PC-9 (cell line): ENCODE measurements at regions not wholly inside any gene's neighbourhood (a gene's known extent, or its start where the extent isn't known, plus 50 kb on each side); places are given as distances from the start of the nearest gene placed in this dataset.

Experiments
- BruUV-seq: library from RNA; stranded (reverse); fragments of 400-500 nt; replicated peaks from 2 replicates; lab custom pipeline; 2021; lab: Mats Ljungman, UMichigan
- CTCF ChIA-PET: fragments of 300-600 bp; sonication (Branson Sonifier 250); formaldehyde crosslinking; loops from one replicate; lab custom pipeline; 2022; ENCODE audit warnings: antibody characterized with exemption; lab: Charles Lee
- POLR2A ChIA-PET: fragments of 300-600 bp; sonication (Branson Sonifier 250); formaldehyde crosslinking; loops from one replicate; lab custom pipeline; 2022; ENCODE audit warnings: antibody characterized with exemption; ENCODE audit not compliant: unreplicated experiment; lab: Charles Lee
- DNase-seq, 2 experiments: peaks; one replicate each; pipeline versions ENCODE4 v3.0.0 to v3.0.0-alpha.2; 2015 to 2022; ENCODE audit warnings: mixed read lengths in 1 of 2
- H2AFZ ChIP-seq: fragments of 200-600 bp; sonication (generic); 2 replicates; pipeline ENCODE4 v1.8.1; 2017; ENCODE audit warnings: antibody characterized with exemption
- H3F3A ChIP-seq: fragments of 200-600 bp; sonication (generic); 2 replicates; pipeline ENCODE4 v1.8.1; 2017; ENCODE audit warnings: antibody characterized with exemption, mild to moderate bottlenecking, low read depth; ENCODE audit not compliant: insufficient read depth
- H3K27ac ChIP-seq: fragments of 200-600 bp; sonication (generic); 2 replicates; pipeline ENCODE4 v1.6.1; 2016; ENCODE audit warnings: mixed run types
- H3K27me3 ChIP-seq: fragments of 200-600 bp; sonication (generic); 2 replicates; pipeline ENCODE4 v1.6.1; 2016; ENCODE audit warnings: low read depth, mixed run types; ENCODE audit not compliant: insufficient read depth
- H3K36me3 ChIP-seq: fragments of 200-600 bp; sonication (generic); 2 replicates; pipeline ENCODE4 v1.6.1; 2016; ENCODE audit warnings: low read depth, mixed run types
- H3K4me1 ChIP-seq: fragments of 200-600 bp; sonication (generic); replicated peaks from 2 replicates; pipeline ENCODE4 v1.6.1; 2016; ENCODE audit warnings: mixed run types; ENCODE audit not compliant: insufficient read depth
- H3K4me2 ChIP-seq: fragments of 200-600 bp; sonication (generic); 2 replicates; pipeline ENCODE4 v1.6.1; 2017; ENCODE audit warnings: mixed run types
- H3K4me3 ChIP-seq: fragments of 200-600 bp; sonication (generic); 2 replicates; pipeline ENCODE4 v1.6.1; 2016; ENCODE audit warnings: mixed run types
- H3K79me2 ChIP-seq: fragments of 200-600 bp; sonication (generic); 2 replicates; pipeline ENCODE4 v1.6.1; 2017; ENCODE audit warnings: low read depth, mixed run types
- H3K9me2 ChIP-seq: fragments of 200-600 bp; sonication (generic); 2 replicates; pipeline ENCODE4 v1.8.1; 2017; ENCODE audit warnings: mild to moderate bottlenecking; ENCODE audit not compliant: insufficient read depth
- H3K9me3 ChIP-seq: fragments of 200-600 bp; sonication (generic); 2 replicates; pipeline ENCODE4 v1.8.1; 2016; ENCODE audit warnings: low read depth; ENCODE audit not compliant: insufficient read depth
- H4K20me1 ChIP-seq: fragments of 200-600 bp; sonication (generic); 2 replicates; pipeline ENCODE4 v1.8.1; 2017; ENCODE audit not compliant: insufficient read depth
- CTCF ChIP-seq: fragments of 200-600 bp; sonication (generic); conservative IDR thresholded peaks from 2 replicates; pipeline ENCODE4 v1.6.1; 2017; ENCODE audit warnings: mixed run types, antibody characterized with exemption, mild to moderate bottlenecking, moderate library complexity
- EZH2 ChIP-seq: fragments of 200-600 bp; sonication (generic); IDR thresholded peaks from 2 replicates; pipeline ENCODE4 v1.8.0; 2017; ENCODE audit warnings: antibody characterized with exemption, low read depth
- intact Hi-C: fragments of 100-400 bp; cut with micrococcal nuclease; formaldehyde crosslinking; loops from one replicate; pipeline ENCODE4 v1.10.0; 2022; ENCODE audit not compliant: unreplicated experiment

DNA sequence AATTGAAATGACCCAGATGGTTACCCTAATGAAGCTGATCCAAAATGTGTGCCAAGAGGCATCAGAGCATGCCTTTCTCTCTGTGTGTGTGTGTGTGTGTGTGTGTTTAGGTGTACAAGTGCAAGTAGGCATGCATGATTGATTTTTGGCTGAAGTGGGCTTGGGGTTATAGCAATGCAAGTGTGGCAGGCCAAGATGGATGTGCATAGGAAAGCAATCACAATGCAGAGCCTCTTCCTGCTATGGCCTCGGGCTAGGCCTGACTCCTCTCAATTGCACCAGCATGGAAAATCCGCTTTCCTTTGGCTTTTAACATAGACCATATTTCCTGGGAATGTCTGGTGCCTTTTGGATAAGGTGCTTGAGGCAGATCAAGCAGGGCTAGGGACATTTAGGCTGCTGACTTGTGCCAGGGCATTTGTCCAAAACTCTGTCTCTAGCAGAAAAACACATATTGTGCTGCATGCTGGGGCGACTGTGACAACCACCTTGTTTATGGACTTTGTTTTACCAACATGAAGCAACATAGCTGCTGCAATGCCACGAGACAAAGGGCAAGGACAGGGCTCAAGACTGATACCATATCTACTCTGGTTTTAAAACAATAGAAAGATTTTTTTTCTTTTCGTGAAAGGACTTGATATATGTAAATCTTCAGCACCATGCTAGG lies 395.7 kb downstream of the RAPGEF2 start:
- H3F3A ChIP-seq, result no peaks in the 10 kb centered on the region
- no peak overlapping the region for H3K27ac ChIP-seq
- no peaks in the 10 kb centered on the region for H4K20me1 ChIP-seq
- H3K36me3 ChIP-seq, result no peaks in the 10 kb centered on the region
- H3K27me3 ChIP-seq, result no peaks in the 10 kb centered on the region
- H3K79me2 ChIP-seq, result no peaks in the 10 kb centered on the region
- H3K4me2 ChIP-seq, result no peak overlapping the region
- no peak overlapping the region for H3K4me3 ChIP-seq
- H3K4me1 ChIP-seq, result peaks cover 10% of the 10 kb centered on the region; the same call in 1 of the 2 replicates
- BruUV-seq, result no TSS peak
- no peaks in the 10 kb centered on the region for H3K9me3 ChIP-seq
- intact Hi-C loops, result no loop called here
- no peaks in the 10 kb centered on the region for H3K9me2 ChIP-seq
- no peak for DNase-seq
- TF ChIP-seq CTCF (no peak), EZH2 (no peak)
- ChIA-PET POLR2A (interaction anchor here (0.7 kb wide), 1 partner anchor 11 kb away, joined by 3 read pairs; no protein-coding TSS in a partner anchor), CTCF (no interaction called here)
- no peak overlapping the region for H2AFZ ChIP-seq

DNA sequence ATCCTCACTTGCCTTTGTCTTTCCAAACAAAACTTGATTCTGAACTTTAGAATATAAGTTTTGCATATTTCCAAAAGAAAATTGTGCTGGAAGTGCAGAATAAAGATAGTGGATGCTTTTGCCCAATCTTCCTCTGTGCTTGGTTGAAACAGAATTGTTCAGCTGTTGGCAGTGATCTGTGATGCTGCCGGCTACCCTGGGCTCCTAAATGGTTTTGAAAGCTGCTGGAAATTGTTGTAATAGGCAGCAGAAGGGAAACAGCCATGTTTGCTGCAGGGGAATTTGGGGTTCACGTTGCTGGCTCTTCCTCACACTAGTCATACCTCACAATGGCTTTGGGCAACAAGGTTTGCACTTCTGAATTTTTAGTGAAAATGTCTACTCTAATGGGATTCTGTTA lies 398.0 kb downstream of the RAPGEF2 start:
- Histone ChIP-seq H3F3A (no peaks in the 10 kb centered on the region), H3K4me3 (no peak overlapping the region), H3K9me2 (no peaks in the 10 kb centered on the region), H4K20me1 (no peaks in the 10 kb centered on the region), H3K79me2 (no peaks in the 10 kb centered on the region), H3K27ac (no peak overlapping the region), H3K4me1 (peaks cover 11% of the 10 kb centered on the region; the same call in 1 of the 2 replicates), H3K27me3 (no peaks in the 10 kb centered on the region), H3K36me3 (no peaks in the 10 kb centered on the region), H2AFZ (no peak overlapping the region), H3K4me2 (no peak overlapping the region), H3K9me3 (no peaks in the 10 kb centered on the region)
- CTCF ChIA-PET, result no interaction called here
- POLR2A ChIA-PET, result no interaction called here
- intact Hi-C loops, result no loop called here
- no TSS peak for BruUV-seq
- TF ChIP-seq CTCF (no peak), EZH2 (no peak)
- no peak for DNase-seq

DNA sequence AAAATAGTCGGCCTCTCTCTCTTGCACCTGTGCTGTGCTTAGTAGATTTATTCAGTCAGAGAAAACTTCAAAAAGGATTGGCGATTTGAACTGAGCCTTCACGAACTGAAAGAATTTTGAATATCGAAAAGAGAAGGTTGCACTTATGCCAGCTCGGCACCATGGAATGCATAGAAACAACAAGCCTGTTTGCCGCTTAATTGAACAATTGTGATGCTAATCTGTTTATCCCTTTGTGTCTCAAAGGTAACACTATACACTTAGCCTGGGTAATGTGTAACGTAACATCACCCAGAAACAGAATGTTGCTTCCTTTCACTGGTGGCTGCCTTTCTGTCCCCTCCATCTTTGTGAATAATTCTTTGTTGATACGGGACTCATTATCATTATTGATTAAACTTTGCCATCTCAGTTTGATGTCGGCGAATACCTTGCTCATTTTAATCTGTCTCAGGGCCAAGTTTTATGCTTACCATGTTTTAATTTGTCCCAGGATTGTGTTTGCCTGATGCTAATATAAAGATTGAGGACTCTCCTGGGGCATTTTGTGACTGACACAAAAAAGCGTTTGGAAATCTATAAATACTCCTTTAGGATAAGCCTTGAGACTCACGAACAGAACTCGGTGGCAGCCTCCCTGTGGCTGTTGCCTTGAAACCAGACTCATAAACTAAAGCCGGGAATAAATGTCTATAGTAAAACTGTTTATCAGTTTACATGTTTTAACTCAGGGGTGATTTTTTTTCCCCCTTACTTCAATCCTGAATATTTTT lies 400.5 kb downstream of the RAPGEF2 start:
- BruUV-seq, result no TSS peak
- Histone ChIP-seq H3K9me2 (no peaks in the 10 kb centered on the region), H3K79me2 (no peaks in the 10 kb centered on the region), H3K9me3 (no peaks in the 10 kb centered on the region), H3F3A (no peaks in the 10 kb centered on the region), H4K20me1 (no peaks in the 10 kb centered on the region), H3K27ac (no peak overlapping the region), H3K4me3 (no peak overlapping the region), H2AFZ (no peak overlapping the region), H3K27me3 (no peaks in the 10 kb centered on the region), H3K4me2 (peak overlapping the region; percentile 40), H3K4me1 (peaks cover 11% of the 10 kb centered on the region; the same call in 1 of the 2 replicates), H3K36me3 (no peaks in the 10 kb centered on the region)
- peak; percentile 3 to 72 for DNase-seq
- POLR2A ChIA-PET, result no interaction called here
- no peak for TF ChIP-seq EZH2
- TF ChIP-seq CTCF, result no peak
- CTCF ChIA-PET, result no interaction called here
- intact Hi-C loops, result no loop called here
